Endothelial cell of umbilical vein (primary cell): ENCODE measurements at regions not wholly inside any gene's neighbourhood (a gene's known extent, or its start where the extent isn't known, plus 50 kb on each side); places are given as distances from the start of the nearest gene placed in this dataset.
A peak's percentile ranks its signal among the peaks of the same experiment; 100 is the strongest.

Experiments
- BruUV-seq: library from RNA; stranded (reverse); fragments of 400-500 nt; replicated peaks from 2 replicates; lab custom pipeline; 2021; lab: Mats Ljungman, UMichigan
- CTCF ChIA-PET: fragments of 300-600, 350-600 bp; sonication (Branson Sonifier 250); formaldehyde crosslinking; loops from one replicate; lab custom pipeline; 2021; ENCODE audit warnings: antibody characterized with exemption, inconsistent platforms; lab: Charles Lee
- POLR2A ChIA-PET: fragments of 300-600, 350-600 bp; sonication (Branson Sonifier 250); formaldehyde crosslinking; loops from one replicate; lab custom pipeline; 2021; ENCODE audit warnings: antibody characterized with exemption, inconsistent platforms; lab: Charles Lee
- DNase-seq: peaks from one replicate; pipeline ENCODE4 v3.0.0-alpha.2; 2011; ENCODE audit warnings: low read depth, low spot score
- FAIRE-seq: peaks from 2 replicates; lab custom pipeline; 2011; peaks lifted over from hg19 to GRCh38; lab: Jason Lieb, UNC
- H2AFZ ChIP-seq: 2 replicates; pipeline ENCODE4 v1.6.0; 2012; ENCODE audit warnings: low read depth, low read length, control low read depth, inconsistent platforms
- H3K27ac ChIP-seq: 2 replicates; pipeline ENCODE4 v1.5.1; 2011; ENCODE audit warnings: low read depth, mild to moderate bottlenecking, control low read depth, low read length, moderate library complexity; ENCODE audit not compliant: insufficient read depth
- H3K27me3 ChIP-seq, 2 experiments: 2 replicates each; pipeline versions ENCODE4 v1.6.0 to v1.6.1; 2011; ENCODE audit warnings: low read length in 2 of 2, mixed read lengths in 1 of 2; ENCODE audit not compliant: control insufficient read depth in 2 of 2, insufficient read depth in 2 of 2
- H3K36me3 ChIP-seq, 2 experiments: 2 replicates in 1 of 2; 3 replicates in 1 of 2; pipeline ENCODE4 v1.5.1; 2011; ENCODE audit warnings: low read length in 2 of 2, mild to moderate bottlenecking in 1 of 2, moderate library complexity in 1 of 2; ENCODE audit not compliant: control insufficient read depth in 2 of 2, insufficient read depth in 2 of 2; ENCODE audit errors: extremely low read depth in 1 of 2
- H3K4me1 ChIP-seq: 3 replicates; pipeline ENCODE4 v1.5.1; 2011; ENCODE audit warnings: mild to moderate bottlenecking, low read length; ENCODE audit not compliant: control insufficient read depth, insufficient read depth; ENCODE audit errors: extremely low read depth
- H3K4me2 ChIP-seq: 2 replicates; pipeline ENCODE4 v1.6.1; 2011; ENCODE audit warnings: low read length, control low read depth, mixed read lengths; ENCODE audit not compliant: insufficient read depth
- H3K4me3 ChIP-seq, 3 experiments: fragments of 200-600 bp in 1 of 3; sonication (generic), shearing (Covaris generic) in 1 of 3; replicated peaks in 1 of 3; 2 replicates each; pipeline ENCODE4 v1.5.1; 2011 to 2016; ENCODE audit warnings: control low read depth in 3 of 3, low read length in 3 of 3, mild to moderate bottlenecking in 2 of 3, inconsistent platforms in 1 of 3, low read depth in 1 of 3, moderate library complexity in 1 of 3; ENCODE audit not compliant: insufficient read depth in 1 of 3
- H3K79me2 ChIP-seq: 2 replicates; pipeline ENCODE4 v1.6.0; 2012; ENCODE audit warnings: low read length, inconsistent platforms; ENCODE audit not compliant: control insufficient read depth, insufficient read depth
- H3K9ac ChIP-seq: replicated peaks from 2 replicates; pipeline ENCODE3; 2011; ENCODE audit warnings: low read length, control low read depth; ENCODE audit not compliant: insufficient read depth; ENCODE audit errors: extremely low read depth
- H3K9me1 ChIP-seq: replicated peaks from 3 replicates; pipeline ENCODE4 v1.6.0; 2011; ENCODE audit warnings: mild to moderate bottlenecking, low read length; ENCODE audit not compliant: control insufficient read depth, insufficient read depth; ENCODE audit errors: extremely low read depth
- H3K9me3 ChIP-seq: replicated peaks from 2 replicates; pipeline ENCODE4 v1.5.1; 2012; ENCODE audit warnings: low read length, inconsistent platforms; ENCODE audit not compliant: control insufficient read depth, insufficient read depth
- H4K20me1 ChIP-seq: replicated peaks from 2 replicates; pipeline ENCODE3; 2011; ENCODE audit warnings: mild to moderate bottlenecking, low read length; ENCODE audit not compliant: control insufficient read depth, insufficient read depth; ENCODE audit errors: extremely low read depth
- EZH2 ChIP-seq: IDR thresholded peaks from 2 replicates; pipeline ENCODE4 v1.6.1; 2012; ENCODE audit warnings: borderline replicate concordance, low read depth, mild to moderate bottlenecking, moderate library complexity, low read length, inconsistent platforms; ENCODE audit not compliant: severe bottlenecking
- FOS ChIP-seq: IDR thresholded peaks from 2 replicates; pipeline ENCODE4 v1.6.1; 2011; ENCODE audit warnings: mild to moderate bottlenecking, low read length, moderate library complexity, borderline replicate concordance; ENCODE audit not compliant: insufficient read depth
- GATA2 ChIP-seq: IDR thresholded peaks from 2 replicates; pipeline ENCODE4 v1.7.0; 2011; ENCODE audit warnings: low read depth, mild to moderate bottlenecking, moderate library complexity, mixed read lengths, low read length; ENCODE audit not compliant: insufficient read length, insufficient read depth
- JUN ChIP-seq: IDR thresholded peaks from 2 replicates; pipeline ENCODE4 v1.6.1; 2011; ENCODE audit warnings: borderline replicate concordance, low read depth; ENCODE audit not compliant: insufficient read length, insufficient read depth
- MYC ChIP-seq: IDR thresholded peaks from one replicate; pipeline ENCODE4 v1.6.1; 2011; ENCODE audit warnings: mild to moderate bottlenecking, low read depth, low read length
- POLR2A ChIP-seq: IDR thresholded peaks from 2 replicates; pipeline ENCODE4 v1.6.1; 2012; ENCODE audit warnings: low read depth, mild to moderate bottlenecking, control low read depth, low read length
- POLR2AphosphoS5 ChIP-seq: IDR thresholded peaks from 2 replicates; pipeline ENCODE4 v1.6.1; 2012; ENCODE audit warnings: low read depth, mild to moderate bottlenecking, control low read depth, low read length, moderate library complexity; ENCODE audit not compliant: insufficient read depth
- dilution Hi-C: fragments of 300-500 bp; cut with MboI; formaldehyde crosslinking; loops from one replicate; pipeline ENCODE4 v1.15.0; 2019; ENCODE audit warnings: low sequenced_read_pairs; ENCODE audit not compliant: extremely low pct_ligation_motif_present
- intact Hi-C: fragments of 100-400 bp; cut with micrococcal nuclease; formaldehyde crosslinking; loops from one replicate; pipeline ENCODE4 v1.10.0; 2022
- TF ChIP-seq, protein P1 (sequence below): IDR thresholded peaks from 2 replicates; pipeline ENCODE4 v1.6.1; 2011; ENCODE audit not compliant: insufficient read depth, insufficient read length
- TF ChIP-seq, protein P2 (sequence below), 2 donors: IDR thresholded peaks; 1 replicate in 1 of 2; 2 replicates in 1 of 2; pipeline ENCODE4 v1.5.1; 2011; ENCODE audit warnings: low read length in 2 of 2, mild to moderate bottlenecking in 2 of 2, moderate library complexity in 2 of 2, control low read depth in 1 of 2, inconsistent platforms in 1 of 2, low read depth in 1 of 2; ENCODE audit not compliant: insufficient read depth in 1 of 2; ENCODE audit errors: extremely low read depth in 1 of 2

DNA sequence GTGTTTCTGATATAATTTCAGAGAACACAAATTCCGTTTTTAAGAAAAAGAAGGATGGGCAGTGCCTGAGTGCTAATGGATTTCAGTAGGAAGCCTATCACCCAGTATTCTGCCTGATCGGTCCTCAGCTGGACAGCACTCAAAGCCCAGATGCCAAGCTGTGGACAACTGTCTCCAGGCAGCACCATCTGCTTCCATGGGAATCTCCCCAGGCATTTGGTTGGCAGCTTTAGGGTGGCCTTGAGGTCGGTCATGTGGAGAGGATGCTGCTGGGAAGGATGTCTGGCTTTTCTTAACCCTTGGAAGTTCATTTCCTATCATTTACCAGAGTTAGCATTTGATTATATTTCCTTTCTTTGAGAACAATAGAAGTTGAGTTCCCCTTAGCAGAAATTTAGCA, 311.7 kb downstream of the TBC1D4 start:
- H2AFZ ChIP-seq = no peak overlapping the region
- CTCF ChIA-PET = interaction anchor here (0.7 to 1.2 kb wide), 2 partner anchors 12 to 16 kb away, joined by 3 read pairs; no protein-coding TSS in a partner anchor
- H3K27ac ChIP-seq = no peak overlapping the region
- DNase-seq (peak; percentile 42), FAIRE-seq (peak; percentile 24)
- no peaks in the 10 kb centered on the region for H3K36me3 ChIP-seq
- no peaks in the 10 kb centered on the region for H3K9me1 ChIP-seq
- POLR2A ChIA-PET = no interaction called here
- H3K27me3 ChIP-seq = no peaks in the 10 kb centered on the region
- no peaks in the 10 kb centered on the region for H4K20me1 ChIP-seq
- no peaks in the 10 kb centered on the region for H3K9me3 ChIP-seq
- H3K4me3 ChIP-seq = no peak overlapping the region
- H3K4me2 ChIP-seq = no peak overlapping the region
- TF ChIP-seq JUN (no peak), EZH2 (no peak), POLR2AphosphoS5 (no peak), POLR2A (no peak), GATA2 (no peak), FOS (no peak), MYC (no peak)
- TF ChIP-seq, protein P1, sequence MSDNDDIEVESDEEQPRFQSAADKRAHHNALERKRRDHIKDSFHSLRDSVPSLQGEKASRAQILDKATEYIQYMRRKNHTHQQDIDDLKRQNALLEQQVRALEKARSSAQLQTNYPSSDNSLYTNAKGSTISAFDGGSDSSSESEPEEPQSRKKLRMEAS = no peak
- TF ChIP-seq, protein P2, sequence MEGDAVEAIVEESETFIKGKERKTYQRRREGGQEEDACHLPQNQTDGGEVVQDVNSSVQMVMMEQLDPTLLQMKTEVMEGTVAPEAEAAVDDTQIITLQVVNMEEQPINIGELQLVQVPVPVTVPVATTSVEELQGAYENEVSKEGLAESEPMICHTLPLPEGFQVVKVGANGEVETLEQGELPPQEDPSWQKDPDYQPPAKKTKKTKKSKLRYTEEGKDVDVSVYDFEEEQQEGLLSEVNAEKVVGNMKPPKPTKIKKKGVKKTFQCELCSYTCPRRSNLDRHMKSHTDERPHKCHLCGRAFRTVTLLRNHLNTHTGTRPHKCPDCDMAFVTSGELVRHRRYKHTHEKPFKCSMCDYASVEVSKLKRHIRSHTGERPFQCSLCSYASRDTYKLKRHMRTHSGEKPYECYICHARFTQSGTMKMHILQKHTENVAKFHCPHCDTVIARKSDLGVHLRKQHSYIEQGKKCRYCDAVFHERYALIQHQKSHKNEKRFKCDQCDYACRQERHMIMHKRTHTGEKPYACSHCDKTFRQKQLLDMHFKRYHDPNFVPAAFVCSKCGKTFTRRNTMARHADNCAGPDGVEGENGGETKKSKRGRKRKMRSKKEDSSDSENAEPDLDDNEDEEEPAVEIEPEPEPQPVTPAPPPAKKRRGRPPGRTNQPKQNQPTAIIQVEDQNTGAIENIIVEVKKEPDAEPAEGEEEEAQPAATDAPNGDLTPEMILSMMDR (IDR thresholded peaks at IDR 0.05; ENCODE audit: extremely low read depth in 1 of 2, insufficient read depth in 1 of 2, low read depth in 1 of 2, low read length in 2 of 2) = no peak
- dilution Hi-C loops (no loop called here), intact Hi-C loops (no loop called here)
- H3K79me2 ChIP-seq = no peaks in the 10 kb centered on the region
- no TSS peak for BruUV-seq
- no peak overlapping the region for H3K9ac ChIP-seq
- H3K4me1 ChIP-seq = peaks cover 2% of the 10 kb centered on the region
